ENCODE measurements at regions not wholly inside any gene's neighbourhood (a gene's known extent, or its start where the extent isn't known, plus 50 kb on each side); places are given as distances from the start of the nearest gene placed in this dataset.

DNA sequence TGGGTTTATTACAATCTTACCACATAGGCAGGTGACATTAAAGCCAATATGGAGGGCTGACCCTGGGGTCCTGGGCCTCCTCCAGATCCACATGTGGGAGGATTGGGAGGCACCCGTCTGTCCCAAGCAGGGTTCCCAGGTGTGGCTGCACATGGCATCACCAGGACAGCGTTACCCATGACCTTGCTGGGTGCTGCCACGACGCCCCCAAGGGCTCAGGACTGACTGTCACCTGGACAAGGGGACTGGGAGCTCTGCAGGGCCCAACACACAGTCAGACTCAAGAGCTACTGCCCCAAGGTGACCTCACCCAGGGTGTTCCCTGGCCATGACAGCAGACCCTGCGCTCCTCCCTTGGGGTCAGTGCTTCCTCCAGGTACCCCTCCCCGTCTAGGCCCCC lies 437.4 kb upstream of the MYT1L start:
- DNase-seq (ENCODE audit: low read depth, low spot score) = no peak

DNA sequence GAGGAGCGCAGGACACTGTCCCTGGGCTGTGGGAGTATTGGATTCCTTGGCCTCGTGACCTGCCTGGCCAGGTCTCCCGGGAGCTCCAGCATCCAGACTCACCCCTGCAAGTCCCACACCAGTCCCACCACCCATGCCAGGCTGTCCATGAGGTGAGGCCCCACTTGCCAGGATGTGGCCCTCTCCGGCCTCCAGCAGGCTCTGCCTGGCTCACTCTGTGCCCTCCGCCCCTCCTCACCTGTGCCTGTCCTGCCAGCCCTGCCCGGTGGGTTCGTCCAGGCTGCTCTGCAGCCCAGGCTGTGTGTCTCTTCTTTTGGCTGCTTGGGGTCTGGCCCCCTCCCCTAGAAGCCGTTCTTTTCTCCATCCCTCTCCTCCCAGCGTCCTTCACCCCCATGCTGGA lies 436.8 kb upstream of the MYT1L start:
- no peak for DNase-seq (ENCODE audit: low read depth, low spot score)

DNA sequence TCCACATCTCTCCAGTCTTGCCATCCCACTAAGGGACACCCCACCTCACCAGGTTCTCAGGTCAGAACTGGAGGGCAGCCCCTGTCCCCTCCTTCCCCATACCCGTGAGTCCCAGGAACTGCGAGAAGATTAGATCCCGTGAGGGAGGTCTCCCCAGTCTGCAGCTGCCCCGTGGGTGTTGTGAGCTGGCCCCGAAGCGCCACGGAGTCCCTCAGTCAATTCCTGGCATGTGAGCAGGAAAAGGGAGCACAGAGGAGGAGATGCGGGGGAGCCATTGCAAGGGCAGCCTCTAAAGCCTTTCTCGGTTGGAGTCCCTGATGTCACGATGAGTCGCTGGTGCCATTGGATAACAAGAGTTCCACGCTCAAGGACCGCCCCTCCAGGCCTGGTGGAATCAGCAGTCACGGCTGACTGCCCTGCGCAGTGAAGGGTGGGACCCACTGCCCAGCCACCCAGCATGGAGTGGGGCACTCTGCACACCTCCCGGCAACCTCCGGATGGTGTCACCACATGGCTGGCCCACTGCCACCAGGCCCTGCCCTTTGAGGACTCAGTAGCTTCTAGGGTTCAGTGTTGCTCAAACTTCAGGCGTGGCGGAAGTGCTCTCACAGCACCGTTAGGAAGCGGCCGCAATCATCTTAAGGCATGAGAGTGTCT lies 434.9 kb upstream of the MYT1L start:
- no peak for DNase-seq (ENCODE audit: low read depth, low spot score)

DNA sequence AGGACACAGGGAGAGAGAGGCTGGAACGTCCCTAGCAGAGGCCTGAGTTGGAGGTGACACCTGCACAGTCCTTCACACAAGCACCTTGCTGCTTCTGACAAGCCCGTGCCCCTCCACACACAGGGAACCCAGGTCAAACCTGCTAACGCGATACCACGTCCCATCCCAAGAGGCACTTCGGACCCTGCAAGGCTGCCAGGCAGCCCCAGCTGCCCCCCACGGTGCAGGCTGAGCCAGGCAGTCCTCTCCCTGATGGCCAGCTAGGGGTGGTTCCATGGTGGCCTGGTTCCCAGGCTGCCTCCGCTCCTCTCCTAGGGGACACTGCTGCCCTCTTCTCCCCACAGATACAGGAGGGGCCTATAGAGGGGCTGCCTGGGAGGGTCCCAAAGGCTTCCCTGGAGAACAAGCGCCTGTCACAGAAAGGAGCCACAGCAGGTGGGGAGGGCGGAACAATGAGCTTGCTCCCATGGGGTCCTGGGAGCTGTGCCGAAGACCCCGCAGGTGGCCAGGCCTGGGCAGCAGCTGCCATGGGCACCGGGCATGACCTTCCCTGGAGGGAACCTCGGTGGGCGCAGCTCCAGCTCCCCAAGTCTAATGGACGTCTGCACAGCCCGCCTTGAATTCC lies 434.2 kb upstream of the MYT1L start:
- DNase-seq (ENCODE audit: low read depth, low spot score) = no peak

DNA sequence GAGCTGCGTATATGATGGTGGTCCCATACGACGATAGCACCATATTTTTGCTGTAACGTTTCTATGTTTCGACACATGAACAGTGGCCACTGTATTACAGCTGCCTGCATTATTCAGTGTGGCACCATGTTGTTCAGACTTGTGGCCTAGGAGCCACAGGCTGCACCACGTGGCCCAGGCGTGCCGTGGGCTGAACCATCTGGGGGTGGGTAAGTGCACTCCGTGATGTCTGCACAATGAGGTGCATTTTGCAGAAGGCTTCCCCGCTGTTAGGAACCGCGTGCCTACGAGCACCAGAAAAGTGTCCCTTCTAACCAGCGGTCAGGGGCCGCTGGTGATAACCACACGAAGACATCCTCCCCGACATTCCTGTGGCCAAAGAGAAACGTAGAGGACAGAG lies 433.7 kb upstream of the MYT1L start:
- no peak for DNase-seq (ENCODE audit: low read depth, low spot score)

DNA sequence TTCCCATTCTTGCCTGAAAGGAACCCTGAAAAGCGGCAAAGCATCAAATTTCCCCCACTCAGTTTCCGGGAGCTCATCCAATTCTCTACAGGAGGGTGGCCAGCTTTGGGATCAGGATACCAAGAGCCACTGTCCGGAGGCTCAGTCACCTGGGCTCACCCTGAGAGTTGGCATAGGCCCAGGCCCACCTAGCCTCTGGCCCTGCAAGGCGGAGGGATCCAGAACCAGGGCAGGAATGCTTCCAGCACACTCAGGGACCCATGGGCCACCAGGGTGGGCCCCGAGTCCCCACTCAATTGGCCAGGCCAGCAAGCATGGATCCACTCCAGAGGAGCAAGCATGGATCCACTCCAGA lies 432.9 kb upstream of the MYT1L start:
- no peak for DNase-seq (ENCODE audit: low read depth, low spot score)

DNA sequence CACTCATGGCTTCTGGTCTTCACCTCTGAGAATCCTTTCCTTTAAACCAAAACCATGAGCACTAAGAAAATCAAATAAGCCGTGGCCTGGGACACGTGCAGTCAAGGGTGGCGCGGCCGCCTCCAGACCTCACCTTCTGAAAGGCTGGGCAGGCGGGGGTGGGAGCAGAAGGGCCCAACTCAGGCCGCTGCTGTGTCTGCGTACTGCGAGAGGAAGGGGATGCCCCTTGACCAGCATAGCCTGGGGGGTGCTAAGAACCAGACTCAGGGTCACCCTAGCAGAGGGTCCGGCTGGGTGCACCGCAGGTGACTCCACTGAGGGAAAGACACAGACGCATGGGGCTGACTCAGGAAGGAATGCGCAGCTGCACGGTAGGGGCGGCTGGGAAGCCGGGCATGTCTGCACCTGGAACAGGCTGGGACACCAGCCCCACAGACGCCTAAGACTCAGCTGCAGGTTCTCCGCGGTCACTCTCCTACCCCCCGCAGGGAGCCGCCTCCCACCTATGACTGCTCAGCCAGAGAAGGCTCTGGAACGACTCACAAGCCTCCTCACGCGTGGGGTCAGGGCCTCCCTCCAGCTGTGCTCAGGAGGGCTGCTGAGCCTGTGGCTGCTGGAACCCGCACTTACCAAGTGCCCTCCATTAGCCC lies 432.4 kb upstream of the MYT1L start:
- DNase-seq (ENCODE audit: low read depth, low spot score) = no peak

DNA sequence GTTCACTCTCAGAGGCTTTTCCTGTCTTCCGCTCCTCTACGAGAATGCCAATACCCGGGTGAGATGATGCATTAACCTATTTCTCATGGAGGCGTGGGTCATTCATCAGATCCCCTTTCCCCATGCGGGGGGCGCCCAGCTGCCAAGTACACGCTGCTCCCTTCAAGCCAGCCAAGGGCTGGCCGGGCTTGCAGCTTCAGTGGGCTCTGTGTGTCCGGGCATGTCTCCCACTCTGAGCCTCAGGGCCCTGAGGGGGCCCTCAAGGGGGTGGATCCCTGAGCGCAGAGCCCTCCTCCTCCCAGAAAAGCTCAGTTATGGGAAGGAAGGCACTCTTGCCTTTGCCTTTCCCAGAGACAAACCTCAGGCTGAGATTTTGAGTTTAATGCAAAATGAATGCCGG lies 431.8 kb upstream of the MYT1L start:
- no peak for DNase-seq (ENCODE audit: low read depth, low spot score)

DNA sequence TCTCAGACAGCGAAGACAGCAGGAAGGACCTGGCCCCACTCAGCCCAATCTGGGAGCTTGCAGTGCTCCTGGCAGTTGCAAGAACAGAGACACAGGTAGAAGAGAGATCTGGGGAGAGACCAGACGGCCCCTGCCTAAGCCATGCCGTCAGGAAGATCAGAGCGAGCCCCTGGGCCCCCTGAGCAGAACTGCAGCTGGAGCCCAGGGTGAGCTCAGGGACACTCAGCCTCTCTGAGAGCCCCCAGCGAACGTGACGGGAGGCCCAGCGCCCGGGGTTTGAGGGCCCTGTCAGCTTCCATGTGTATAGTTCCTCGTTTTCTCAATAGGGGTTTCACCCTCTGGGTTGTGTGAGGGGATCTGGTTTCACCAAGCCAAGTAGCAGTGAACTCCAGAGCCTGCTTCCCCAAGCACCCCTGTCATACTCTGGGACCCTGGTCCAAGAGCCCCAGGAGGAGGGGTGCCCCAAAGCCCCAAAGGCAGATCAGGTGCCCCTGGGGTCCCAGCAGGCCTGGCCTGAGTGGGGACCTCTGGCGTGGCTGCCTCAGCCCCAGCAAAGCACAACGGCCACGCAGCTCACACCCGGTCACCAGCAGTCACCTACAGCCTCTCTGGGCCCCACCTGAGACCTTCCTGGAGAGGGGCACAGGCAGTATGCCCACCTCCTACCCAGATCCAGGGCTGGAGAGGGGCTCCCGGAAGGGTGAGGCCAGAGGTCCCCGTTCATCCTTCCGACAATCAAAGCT lies 431.3 kb upstream of the MYT1L start:
- no peak for DNase-seq (ENCODE audit: low read depth, low spot score)

DNA sequence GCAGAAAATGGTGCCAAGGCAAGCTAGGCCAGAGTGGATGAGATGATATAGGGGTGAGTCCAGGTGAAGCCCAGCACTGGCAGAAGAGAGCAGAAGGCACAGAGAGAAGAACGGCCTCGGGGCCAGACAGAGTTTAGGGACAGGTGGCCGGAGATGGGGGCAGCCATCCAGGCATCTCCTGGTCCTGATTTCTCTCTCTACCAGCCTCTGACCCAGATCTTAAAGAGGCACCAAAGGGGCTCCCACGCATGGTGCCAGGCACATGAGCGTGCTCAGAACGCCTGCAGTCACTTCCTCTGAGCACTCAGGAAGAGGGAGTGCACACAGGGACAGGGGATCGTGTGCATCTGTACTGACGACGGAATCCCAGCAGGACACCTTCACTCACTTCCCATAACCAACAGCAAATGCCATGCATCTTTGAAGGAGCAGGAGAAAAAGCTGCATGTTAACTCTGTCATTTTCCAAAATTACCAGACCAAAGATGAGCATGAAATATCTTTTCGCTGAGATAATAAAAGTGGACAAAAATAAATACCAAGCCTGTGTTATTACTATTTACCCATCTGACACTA lies 427.8 kb upstream of the MYT1L start:
- DNase-seq (ENCODE audit: low read depth, low spot score) = no peak

DNA sequence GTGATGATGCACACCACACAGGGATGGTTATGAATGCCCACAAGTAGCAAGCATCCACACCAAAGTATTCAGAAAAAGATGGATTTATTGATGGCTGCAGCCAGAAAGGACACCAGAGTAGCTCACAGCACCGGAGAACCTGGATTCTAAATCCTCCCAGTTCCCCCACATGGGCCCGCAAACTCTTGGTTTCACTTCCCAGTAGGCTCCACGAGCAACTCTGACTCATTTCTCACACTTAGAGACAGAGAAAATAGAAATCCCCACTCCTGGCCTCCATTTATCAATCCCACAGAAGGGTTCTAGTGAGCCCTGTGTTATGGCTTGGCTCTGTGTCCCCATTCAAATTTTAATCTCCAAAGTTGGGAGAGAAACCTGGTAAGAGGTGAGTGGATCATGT lies 426.7 kb upstream of the MYT1L start:
- no peak for DNase-seq (ENCODE audit: low read depth, low spot score)

DNA sequence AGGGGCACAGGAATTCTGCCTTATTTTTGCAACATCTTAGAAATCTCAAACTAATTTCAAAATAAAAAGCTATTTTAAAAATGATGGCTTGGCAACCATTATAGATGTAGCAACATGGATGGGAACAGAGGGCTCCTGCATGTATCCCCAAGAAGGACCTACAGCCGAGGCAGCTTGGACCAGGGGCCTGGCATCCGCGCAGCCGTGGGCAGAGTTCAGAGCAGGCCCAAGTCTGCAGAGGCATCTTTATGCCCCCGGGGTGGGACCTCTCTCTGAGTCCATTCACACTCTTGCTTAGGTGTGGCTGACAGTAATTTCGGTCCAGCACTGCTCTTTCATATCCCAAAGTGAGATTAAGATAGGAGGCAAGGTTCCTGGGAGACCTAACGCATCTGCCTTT lies 425.8 kb upstream of the MYT1L start:
- DNase-seq (ENCODE audit: low read depth, low spot score) = no peak

DNA sequence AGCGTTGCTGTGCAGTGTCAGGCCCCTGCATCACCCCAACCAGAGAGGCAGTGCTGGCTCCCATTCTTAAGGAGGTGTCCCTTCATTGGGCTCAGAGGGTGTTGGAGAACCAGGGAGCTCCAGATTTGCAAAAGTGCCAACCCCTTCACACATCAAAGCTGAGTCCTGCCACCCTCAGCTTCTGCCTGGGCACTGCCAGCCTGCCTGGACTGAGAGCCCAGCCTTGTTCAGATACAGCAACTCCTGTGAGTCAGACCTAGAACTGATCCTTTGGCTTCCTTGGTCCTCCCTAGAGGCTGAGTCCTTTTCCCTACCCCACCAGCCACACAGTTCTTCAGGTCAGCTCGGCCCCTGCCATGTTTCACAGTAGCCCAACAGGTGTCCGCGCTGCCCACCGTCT lies 424.9 kb upstream of the MYT1L start:
- DNase-seq (ENCODE audit: low read depth, low spot score) = no peak

DNA sequence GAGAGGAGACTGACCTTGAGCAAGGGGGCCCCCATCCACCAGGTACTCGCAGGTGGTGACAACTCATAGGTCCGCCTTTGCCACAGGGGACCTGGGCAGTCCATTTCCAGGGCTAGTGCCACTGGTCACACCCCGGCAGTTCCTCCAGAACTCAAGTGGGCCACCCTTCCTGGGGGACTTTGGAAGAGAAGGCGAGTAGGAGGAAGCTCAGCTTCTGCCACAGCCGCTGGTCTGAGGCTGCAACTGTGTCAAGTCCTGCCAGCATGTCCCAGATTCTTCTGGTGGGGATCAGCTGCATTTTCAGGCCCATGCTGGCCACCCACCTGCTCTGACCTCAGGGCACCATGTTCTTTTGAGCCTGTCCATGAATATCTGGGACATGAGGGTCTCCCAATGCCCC lies 423.9 kb upstream of the MYT1L start:
- DNase-seq (ENCODE audit: low read depth, low spot score) = no peak

DNA sequence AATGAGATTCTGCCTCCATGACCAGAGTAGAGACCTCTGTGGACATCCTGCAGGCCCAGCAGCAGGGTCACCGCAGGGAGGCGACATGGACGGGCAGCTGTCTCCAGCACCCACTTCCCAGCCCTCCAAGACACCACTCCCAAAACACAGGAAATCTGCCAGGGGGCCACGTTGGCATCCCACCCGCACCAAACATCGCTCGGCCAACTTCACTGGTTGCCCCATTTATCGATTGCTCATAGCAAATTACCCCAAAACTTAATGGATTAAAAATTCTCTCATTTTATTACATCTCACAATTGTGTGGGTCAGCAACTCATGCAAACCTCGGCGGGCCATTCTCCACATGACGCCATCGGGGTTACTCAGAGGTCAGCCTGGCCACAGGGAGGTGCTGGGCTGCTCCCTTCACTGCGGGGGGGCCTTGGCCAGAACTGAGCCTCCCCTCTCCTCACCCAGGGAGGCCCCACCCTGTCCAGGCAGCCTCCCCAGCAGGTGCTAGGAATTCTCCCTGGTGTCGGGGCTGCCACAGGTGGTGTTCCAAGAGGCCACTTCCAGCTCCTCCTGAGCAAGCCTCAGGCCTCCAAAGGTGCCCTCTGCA lies 420.7 kb upstream of the MYT1L start:
- DNase-seq (ENCODE audit: low read depth, low spot score) = no peak

DNA sequence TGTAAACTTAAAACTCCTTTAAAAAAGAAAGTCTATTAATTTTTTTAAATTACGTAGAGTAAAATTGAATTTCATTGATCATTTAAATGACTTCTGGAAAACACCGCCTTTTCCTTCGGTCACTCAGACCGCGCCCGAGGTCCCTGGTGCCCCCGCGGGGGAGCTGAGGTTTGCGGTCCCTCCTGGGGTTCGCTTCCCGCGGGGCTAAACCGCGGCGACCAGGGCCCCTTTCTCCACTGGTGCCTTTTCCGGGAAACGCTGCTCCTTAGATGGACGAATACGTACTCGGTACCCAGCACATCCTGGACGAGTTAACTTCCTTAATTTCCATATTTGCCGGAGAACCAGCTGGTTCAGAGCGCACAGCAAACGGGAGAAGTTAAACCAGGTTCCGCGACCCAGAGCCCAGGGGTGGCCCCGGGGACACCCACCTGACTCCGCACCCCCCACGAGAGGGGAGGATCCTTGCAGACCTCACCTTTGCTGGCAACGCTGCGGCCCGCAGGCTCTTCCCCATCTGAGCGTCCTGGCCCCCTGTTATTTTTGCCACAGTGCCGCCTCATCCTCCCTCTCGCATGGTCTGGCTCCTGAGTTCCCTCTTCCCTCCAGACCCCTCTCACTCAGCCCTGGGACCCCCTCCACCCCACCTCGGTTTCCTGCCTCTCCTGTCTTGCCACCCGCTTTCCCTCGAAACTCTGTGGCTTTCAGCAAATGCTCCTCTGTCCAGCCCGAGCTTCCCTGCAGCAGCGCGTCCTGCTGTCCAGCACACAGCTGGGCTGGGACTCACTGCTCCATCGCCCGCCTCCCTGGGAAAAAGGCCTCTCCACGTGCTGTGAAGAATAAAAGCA lies 420.0 kb upstream of the MYT1L start:
- DNase-seq (ENCODE audit: low read depth, low spot score) = no peak

DNA sequence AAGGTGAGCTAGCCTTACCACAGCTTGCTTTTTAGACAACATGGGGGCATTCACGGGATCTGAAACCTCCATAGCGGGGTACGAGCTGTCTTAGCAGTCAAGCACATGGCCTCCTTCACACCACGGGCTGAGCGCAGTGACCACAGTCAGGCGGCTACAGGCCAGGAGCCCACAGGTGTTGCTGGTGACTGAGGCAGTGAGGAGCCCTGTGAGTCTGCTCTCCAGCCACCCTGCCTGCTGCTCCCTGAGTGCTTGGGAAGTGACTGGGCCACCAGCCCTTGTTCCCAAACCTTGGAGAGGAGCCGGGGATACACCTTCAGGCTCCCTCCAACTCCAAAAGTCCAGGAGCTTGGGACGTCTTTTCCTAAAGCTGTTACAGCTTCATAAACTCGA lies 418.1 kb upstream of the MYT1L start:
- DNase-seq (ENCODE audit: low read depth, low spot score) = no peak

DNA sequence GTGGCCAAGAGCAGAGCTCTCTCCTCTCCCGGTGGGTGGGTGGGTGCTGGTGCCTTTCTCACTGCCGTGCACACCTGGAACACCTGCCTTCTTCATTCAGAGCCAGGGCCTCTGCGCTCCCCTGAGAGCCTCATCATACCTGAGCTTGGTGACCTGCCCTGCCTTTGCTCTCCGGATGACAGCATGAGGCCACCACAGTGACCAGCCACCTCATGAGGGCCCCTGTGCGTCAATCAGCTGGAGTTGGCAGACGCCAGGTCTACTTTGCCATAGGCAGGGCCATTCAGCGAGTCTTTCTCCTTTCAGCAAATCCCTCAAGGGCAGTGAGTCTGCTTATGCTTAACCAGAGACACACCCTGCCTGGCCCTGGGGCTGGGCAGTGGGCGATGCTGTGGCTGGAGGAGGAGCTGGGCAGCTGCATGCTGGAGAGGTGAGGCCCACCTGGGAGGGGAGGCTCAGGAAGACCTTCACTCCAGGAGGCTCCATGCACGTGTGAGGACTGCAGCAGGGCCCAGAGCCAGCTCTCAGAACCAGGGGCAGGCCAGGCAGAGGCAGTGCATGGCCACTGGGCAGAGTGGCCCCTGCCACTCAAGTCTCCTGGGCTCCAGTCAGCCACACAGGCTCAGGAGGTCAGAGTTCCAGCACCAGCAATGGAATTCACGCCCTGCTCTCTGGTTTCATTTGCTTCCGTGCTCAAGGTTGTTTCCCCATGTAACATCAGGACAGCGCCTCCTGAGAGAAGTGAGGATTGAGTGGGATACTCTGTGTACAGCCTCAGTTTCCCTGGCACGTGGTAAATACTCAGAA lies 417.5 kb upstream of the MYT1L start:
- no peak for DNase-seq (ENCODE audit: low read depth, low spot score)

DNA sequence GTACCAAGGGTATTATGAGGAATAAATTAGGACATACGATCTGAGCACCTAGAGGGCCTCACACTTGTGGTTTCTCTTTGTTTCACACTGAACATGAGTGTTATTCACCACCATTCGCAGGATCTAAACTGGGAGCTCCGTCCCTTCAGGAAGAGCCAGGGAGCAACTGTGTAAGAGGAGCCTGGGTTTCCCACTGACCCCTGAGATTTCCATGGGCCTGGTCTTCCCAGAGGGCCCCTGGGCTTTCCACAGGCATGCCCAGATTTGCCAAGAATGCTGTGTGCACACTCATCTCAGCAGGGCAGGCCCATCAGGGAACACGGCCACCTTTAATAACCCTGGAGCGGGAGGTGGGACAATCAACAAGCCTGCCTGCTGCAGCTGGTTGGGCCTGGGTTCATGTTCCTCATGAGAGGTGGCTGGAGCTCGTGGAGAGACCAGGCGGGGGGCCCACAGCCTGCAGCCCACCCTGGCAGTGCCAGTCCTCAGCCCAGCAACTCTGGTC lies 416.8 kb upstream of the MYT1L start:
- no peak for DNase-seq (ENCODE audit: low read depth, low spot score)

DNA sequence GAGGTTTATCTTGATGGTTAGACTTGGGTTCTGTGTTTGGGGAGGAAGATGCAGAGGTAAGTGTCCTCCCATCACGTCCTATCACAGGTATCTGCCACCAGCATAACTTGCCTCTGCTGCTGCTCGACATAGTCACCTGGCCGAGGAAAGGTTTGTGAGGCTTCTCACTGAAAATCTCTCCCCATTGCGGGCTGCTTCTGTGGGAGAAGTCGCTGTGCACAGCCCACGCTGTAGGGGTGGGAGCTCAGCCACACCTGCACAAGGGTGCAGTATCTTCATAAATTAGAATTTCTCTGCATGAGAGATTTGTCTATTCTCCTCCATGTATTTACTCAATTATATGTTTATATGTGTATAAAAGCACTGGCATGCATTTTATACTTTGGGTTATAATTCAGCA lies 415.7 kb upstream of the MYT1L start:
- DNase-seq (ENCODE audit: low read depth, low spot score) = no peak

Data from activated naive CD8-positive, alpha-beta T cell treated with anti-CD3 and anti-CD28 coated beads, Interleukin-2, amount 50 U/mL, for 16 hours (primary cell).